ENCODE measurements at regions not wholly inside any gene's neighbourhood (a gene's known extent, or its start where the extent isn't known, plus 50 kb on each side); places are given as distances from the start of the nearest gene placed in this dataset.

- no peak overlapping the region for H3K4me3 ChIP-seq
- no peaks in the 10 kb centered on the region; the same call in 1 of the 2 replicates for H3K27me3 ChIP-seq
- no peaks in the 10 kb centered on the region for H3K9me3 ChIP-seq
- no peaks in the 10 kb centered on the region for H3K36me3 ChIP-seq
- DNase-seq = no peak
Observed at GRCh38 chr1:103218821-103219220, 110.5 kb upstream of the COL11A1 start.

GRCh38 chr1:103218369-103218768 is 110.0 kb upstream of the COL11A1 start:
- H3K36me3 ChIP-seq = no peaks in the 10 kb centered on the region
- no peaks in the 10 kb centered on the region for H3K9me3 ChIP-seq
- no peak overlapping the region for H3K4me3 ChIP-seq
- H3K27me3 ChIP-seq = no peaks in the 10 kb centered on the region; the same call in 1 of the 2 replicates
- no peak for DNase-seq

DNA sequence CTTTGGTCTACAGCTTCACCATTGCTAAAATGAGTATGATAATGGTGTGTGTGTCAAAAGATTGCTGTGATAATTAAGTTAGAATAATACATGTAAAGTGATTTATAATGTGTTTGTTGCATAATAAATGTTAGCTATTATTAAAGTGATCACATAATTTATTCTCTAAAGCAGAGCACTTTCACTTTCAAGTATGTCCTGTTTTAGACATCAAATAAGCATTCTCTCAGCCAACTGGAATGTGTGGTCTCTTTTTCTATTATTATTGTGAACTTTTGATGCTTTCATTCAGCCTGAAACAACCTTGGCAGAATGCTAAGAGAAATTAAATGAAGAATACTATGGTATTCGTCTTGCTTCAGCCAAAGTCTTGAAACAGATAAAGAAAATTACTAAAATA is 102.8 kb upstream of the COL11A1 start:
- no peaks in the 10 kb centered on the region for H3K36me3 ChIP-seq
- H3K9me3 ChIP-seq = no peaks in the 10 kb centered on the region
- no peak overlapping the region for H3K4me3 ChIP-seq
- H3K27me3 ChIP-seq = no peaks in the 10 kb centered on the region
- DNase-seq = no peak

DNA sequence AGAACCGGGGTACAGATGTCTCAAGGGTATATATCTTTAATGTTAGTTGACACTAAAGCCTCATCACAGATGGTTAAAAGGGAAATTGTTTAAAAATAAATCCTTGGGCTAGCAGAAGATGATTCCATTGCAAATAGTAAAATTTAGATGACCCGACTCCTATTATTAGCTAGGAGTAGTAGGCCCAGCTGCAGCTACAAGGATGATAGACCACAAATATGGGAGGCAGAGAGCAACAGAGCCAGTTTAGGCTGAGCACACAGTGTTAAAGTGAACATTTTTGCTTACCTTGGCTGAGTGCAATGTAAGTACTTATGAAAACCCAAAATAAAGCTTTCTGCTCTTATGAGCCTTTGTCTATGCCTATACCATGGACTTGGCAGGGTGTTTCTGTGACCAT is 100.5 kb upstream of the COL11A1 start:
- Histone ChIP-seq H3K4me3 (no peak overlapping the region), H3K27me3 (no peaks in the 10 kb centered on the region), H3K9me3 (no peaks in the 10 kb centered on the region), H3K36me3 (no peaks in the 10 kb centered on the region)
- DNase-seq = no peak

DNA sequence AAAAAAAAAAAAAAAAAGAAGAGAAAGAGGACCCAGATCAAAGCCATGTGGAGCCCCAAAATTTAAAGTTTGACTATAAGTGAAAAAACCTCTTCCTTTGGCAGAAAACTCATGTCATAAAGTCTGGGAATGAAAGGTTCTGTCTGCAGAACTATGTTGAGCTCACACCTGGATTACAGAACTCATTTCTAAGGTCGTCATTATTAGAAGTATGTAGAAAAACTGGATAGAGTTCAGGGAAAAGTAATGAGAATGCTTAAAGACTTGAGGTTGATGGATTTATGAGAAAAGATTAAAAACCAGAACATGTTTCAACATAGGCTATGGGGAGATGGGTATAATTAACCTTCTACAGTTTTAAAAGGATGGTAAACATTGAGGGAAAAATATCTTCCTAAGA is 90.7 kb upstream of the COL11A1 start:
- H3K27me3 ChIP-seq = no peaks in the 10 kb centered on the region
- H3K9me3 ChIP-seq = no peaks in the 10 kb centered on the region
- no peaks in the 10 kb centered on the region for H3K36me3 ChIP-seq
- H3K4me3 ChIP-seq = no peak overlapping the region
- no peak for DNase-seq

DNA sequence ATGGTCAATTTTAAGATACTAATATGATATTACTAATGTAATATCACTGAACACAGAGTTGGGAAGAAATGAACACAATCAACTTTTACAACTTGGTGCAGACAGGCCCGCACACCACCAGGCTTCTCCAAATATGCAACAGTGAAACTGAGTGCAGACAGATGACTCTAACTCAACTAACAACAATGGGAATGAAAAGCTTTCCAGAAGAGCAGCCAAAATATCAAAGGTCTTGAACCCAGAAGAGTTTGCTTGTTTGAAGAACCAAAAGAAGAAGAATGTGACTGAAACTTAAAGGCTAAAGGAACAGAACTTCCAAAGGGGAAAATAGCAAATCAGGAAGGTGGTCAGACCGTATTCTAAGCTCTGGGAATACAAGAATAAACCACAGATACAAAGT is 89.8 kb upstream of the COL11A1 start:
- no peaks in the 10 kb centered on the region for H3K36me3 ChIP-seq
- no peak for DNase-seq
- no peak overlapping the region for H3K4me3 ChIP-seq
- no peaks in the 10 kb centered on the region for H3K9me3 ChIP-seq
- H3K27me3 ChIP-seq = no peaks in the 10 kb centered on the region

GRCh38 chr1:103197216-103197615 is 88.9 kb upstream of the COL11A1 start:
- Histone ChIP-seq H3K27me3 (no peaks in the 10 kb centered on the region), H3K4me3 (no peak overlapping the region), H3K9me3 (no peaks in the 10 kb centered on the region), H3K36me3 (no peaks in the 10 kb centered on the region)
- DNase-seq = no peak

- no peak for DNase-seq
- no peaks in the 10 kb centered on the region for H3K27me3 ChIP-seq
- H3K36me3 ChIP-seq = no peaks in the 10 kb centered on the region
- no peak overlapping the region for H3K4me3 ChIP-seq
- no peaks in the 10 kb centered on the region for H3K9me3 ChIP-seq
Observed at GRCh38 chr1:103194984-103195383, 86.7 kb upstream of the COL11A1 start.

DNA sequence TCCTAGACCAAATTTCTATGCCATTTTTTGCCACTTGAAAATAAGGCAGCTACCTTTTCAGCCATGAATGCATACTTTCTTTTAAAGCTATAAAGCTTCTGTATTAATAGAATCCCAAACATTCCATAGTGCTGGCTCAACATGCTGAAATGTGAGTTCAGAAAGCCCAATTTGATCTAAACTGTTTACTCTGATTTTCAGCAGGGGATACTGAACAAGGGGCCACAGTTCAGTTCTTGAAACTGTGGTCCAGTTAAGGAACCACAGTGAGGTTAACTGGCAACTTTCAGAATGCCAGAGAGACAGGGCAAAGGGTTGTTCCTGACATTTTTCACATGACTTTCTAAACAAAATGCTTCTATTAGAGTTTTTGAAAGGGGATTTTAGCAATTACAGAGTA is 85.7 kb upstream of the COL11A1 start:
- no peak for DNase-seq
- Histone ChIP-seq H3K36me3 (no peaks in the 10 kb centered on the region), H3K4me3 (no peak overlapping the region), H3K27me3 (no peaks in the 10 kb centered on the region), H3K9me3 (no peaks in the 10 kb centered on the region)

DNA sequence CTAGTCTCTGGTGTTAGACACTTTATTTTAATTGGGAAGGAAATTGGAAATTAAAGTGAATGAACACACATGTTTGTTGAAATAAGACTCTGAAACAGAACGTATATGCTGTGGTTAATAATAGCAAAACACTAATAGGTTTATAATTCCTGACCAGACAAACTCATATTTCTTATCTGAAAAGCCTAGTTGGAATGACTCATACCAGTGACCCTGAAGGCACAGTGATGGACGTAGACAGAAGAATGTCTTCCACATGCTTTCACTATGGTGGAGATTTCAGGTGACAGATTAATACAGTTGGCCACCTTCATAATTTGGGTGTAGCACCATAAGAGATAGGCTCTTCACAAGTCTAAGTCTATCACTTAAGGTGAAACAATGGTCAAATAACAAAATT is 83.0 kb upstream of the COL11A1 start:
- no peak for DNase-seq
- H3K27me3 ChIP-seq = no peaks in the 10 kb centered on the region

GRCh38 chr1:103190766-103191165 is 82.4 kb upstream of the COL11A1 start:
- no peak overlapping the region for H3K4me3 ChIP-seq
- H3K36me3 ChIP-seq = no peaks in the 10 kb centered on the region
- H3K9me3 ChIP-seq = no peaks in the 10 kb centered on the region
- no peaks in the 10 kb centered on the region for H3K27me3 ChIP-seq
- no peak for DNase-seq

More for the DNA sequence above, 83.0 kb upstream of the COL11A1 start:
- Histone ChIP-seq H3K4me3 (no peak overlapping the region), H3K9me3 (no peaks in the 10 kb centered on the region), H3K36me3 (no peaks in the 10 kb centered on the region)

DNA sequence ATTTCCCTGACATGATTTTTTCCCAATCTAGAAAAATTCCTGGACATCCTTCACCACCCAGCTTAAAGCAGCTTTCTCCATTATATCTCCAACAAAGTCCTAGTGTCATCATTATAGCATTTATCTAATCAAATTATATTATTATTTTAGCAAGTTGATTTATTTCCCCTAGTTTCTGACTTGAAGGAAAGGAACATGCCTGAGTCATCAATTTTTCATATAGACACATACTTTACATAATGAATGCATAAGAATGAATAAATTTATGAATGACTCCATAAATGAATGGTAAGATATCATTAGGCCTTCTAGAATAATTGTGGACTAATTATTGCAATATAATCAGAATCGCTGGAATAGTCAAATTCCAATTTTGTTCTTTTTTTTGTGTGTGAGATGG is 79.4 kb upstream of the COL11A1 start:
- Histone ChIP-seq H3K27me3 (no peaks in the 10 kb centered on the region), H3K36me3 (no peaks in the 10 kb centered on the region)

DNA sequence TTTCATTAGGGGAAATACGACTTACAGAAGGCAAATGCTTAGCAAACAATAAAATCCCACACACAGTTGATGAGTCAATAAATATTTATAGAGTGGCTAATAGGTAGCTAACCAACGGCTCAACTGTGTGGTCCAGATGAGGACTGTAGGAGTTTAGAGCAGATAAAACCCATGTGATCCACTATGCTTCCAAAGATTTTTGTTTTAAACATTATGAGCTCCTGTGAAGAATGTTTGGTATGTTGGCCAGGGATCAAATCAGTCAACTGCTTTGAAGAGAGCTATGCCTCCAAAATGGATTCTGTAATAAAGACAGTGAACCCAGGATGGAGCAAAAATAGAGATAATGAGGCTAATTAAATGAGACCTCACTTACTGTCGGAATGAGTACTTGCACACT is 72.3 kb upstream of the COL11A1 start:
- H3K27me3 ChIP-seq = no peaks in the 10 kb centered on the region
- H3K36me3 ChIP-seq = no peaks in the 10 kb centered on the region
- peak; percentile 2 for DNase-seq

More for the DNA sequence above, 79.4 kb upstream of the COL11A1 start:
- H3K9me3 ChIP-seq = no peaks in the 10 kb centered on the region
- DNase-seq = no peak
- H3K4me3 ChIP-seq = no peak overlapping the region

DNA sequence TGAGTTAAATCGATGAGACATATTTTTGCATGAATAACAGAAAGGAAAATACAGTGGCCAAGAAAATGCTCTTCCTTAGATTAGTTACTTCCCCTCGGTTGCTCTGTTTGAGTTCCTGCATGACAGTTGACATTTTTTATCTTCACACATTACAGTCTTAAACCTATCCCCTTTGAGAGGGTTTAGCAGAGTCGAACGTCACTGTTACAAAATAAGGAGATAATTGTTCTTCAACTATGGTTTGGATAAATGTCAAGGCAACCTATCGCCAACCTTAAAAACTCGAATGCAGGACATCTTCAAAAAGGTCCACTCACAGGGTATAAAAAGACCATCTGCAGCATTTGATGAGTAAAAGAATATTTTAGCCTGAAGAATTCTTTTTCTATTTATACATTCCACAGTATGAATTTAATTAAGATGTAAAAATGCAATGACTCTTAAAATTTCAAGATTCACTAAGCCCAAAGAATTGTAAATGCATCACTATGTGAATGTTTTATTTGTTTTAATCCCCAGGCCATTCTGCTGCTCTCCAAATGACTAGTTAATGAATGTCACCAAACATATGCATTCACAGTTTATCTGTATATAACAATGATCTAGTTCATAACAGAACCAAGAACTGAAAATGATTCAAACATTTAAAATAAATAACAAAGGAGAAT is 68.9 kb upstream of the COL11A1 start:
- Histone ChIP-seq H3K9me3 (no peaks in the 10 kb centered on the region), H3K36me3 (no peaks in the 10 kb centered on the region), H3K27me3 (no peaks in the 10 kb centered on the region), H3K4me3 (no peak overlapping the region)
- no peak for DNase-seq

More for the DNA sequence above, 72.3 kb upstream of the COL11A1 start:
- Histone ChIP-seq H3K9me3 (no peaks in the 10 kb centered on the region), H3K4me3 (no peak overlapping the region)

DNA sequence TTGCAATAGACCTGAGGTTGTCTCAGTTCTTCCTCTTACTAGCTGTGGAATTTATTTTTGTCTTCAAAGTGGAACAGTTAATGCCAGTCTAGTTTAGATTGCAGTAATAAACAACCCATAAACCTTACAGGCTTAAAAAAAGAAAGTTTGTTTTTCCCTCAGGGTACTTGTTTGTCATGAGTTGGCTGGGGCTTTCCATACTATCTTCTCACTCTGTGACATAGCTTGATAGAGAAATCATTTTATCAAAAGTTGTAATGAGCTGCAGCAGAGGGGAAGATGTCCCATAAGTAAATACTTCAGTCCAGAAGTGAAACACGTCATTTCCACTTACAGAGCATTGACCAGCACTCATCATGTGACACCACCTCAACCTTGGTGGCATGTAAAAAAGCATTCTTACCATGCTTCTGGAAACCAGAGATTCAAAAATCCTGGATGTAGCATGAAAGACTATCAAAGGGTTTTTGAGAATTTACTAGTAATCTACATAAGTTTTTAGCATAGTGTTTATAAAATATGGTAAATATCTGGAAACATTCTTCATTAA is 62.8 kb upstream of the COL11A1 start:
- no peak for DNase-seq
- Histone ChIP-seq H3K4me3 (no peak overlapping the region), H3K36me3 (no peaks in the 10 kb centered on the region), H3K9me3 (no peaks in the 10 kb centered on the region), H3K27me3 (no peaks in the 10 kb centered on the region)

GRCh38 chr1:103170609-103171008 is 62.3 kb upstream of the COL11A1 start:
- Histone ChIP-seq H3K9me3 (no peaks in the 10 kb centered on the region), H3K36me3 (no peaks in the 10 kb centered on the region), H3K27me3 (no peaks in the 10 kb centered on the region), H3K4me3 (no peak overlapping the region)
- no peak for DNase-seq

- no peak for DNase-seq
- Histone ChIP-seq H3K36me3 (no peaks in the 10 kb centered on the region), H3K9me3 (no peaks in the 10 kb centered on the region), H3K4me3 (no peak overlapping the region), H3K27me3 (no peaks in the 10 kb centered on the region; the same call in 1 of the 2 replicates)
Observed at GRCh38 chr1:103162360-103162759, 54.0 kb upstream of the COL11A1 start.

GRCh38 chr1:103160281-103160680 is 52.0 kb upstream of the COL11A1 start:
- H3K9me3 ChIP-seq = no peaks in the 10 kb centered on the region
- H3K27me3 ChIP-seq = peaks cover 4% of the 10 kb centered on the region; the same call in 1 of the 2 replicates
- no peaks in the 10 kb centered on the region for H3K36me3 ChIP-seq
- no peak for DNase-seq
- no peak overlapping the region for H3K4me3 ChIP-seq
